K562 (cell line): ENCODE measurements at regions not wholly inside any gene's neighbourhood (a gene's known extent, or its start where the extent isn't known, plus 50 kb on each side); places are given as distances from the start of the nearest gene placed in this dataset.

ENCODE experiments used
- ARID2 ChIP-seq: fragments of 450-650 bp; IDR thresholded peaks from 2 replicates; pipeline ENCODE4 v1.6.1; 2017; ENCODE audit warnings: antibody characterized with exemption, mild to moderate bottlenecking
- RBBP5 ChIP-seq: fragments of 200-600 bp; sonication (generic); IDR thresholded peaks from 2 replicates; pipeline ENCODE4 v1.6.1; 2012; ENCODE audit warnings: borderline replicate concordance, mild to moderate bottlenecking, low read length, control low read depth, inconsistent platforms; ENCODE audit not compliant: insufficient read depth, poor library complexity, severe bottlenecking
- SMARCA4 ChIP-seq: fragments of 450-650 bp; IDR thresholded peaks from 2 replicates; pipeline ENCODE4 v1.6.1; 2016
- YBX1 ChIP-seq: fragments of 450-650 bp; IDR thresholded peaks from 2 replicates; pipeline ENCODE4 v1.7.1; 2016; ENCODE audit warnings: mild to moderate bottlenecking
- ZFP1 ChIP-seq: fragments of 450-650 bp; formaldehyde crosslinking; IDR thresholded peaks from 2 replicates; pipeline ENCODE4 v1.4.0; 2020; ENCODE audit warnings: mild to moderate bottlenecking, mixed read lengths
- ZNF263 ChIP-seq: sonication (generic); formaldehyde crosslinking; IDR thresholded peaks from 2 replicates; pipeline ENCODE4 v1.8.0; 2022; ENCODE audit warnings: mild to moderate bottlenecking, missing genetic modification reagents, borderline replicate concordance
- ZNF318 ChIP-seq, 2 experiments: fragments of 450-650 bp; IDR thresholded peaks; 2 replicates each; pipeline ENCODE4 v1.6.1; 2016; ENCODE audit warnings: mild to moderate bottlenecking in 2 of 2, borderline replicate concordance in 1 of 2, low read depth in 1 of 2, moderate library complexity in 1 of 2

- TF ChIP-seq ZNF318 (IDR thresholded peaks at IDR 0.05; ENCODE audit: borderline replicate concordance in 1 of 2, low read depth in 1 of 2) (no peak), RBBP5 (no peak), YBX1 (no peak), ARID2 (no peak), SMARCA4 (no peak), ZNF263 (CRISPR knock-in tag) (no peak), ZFP1 (CRISPR knock-in tag) (no peak)
Measured at GRCh38 chr6:86456821-86457220, 480.5 kb upstream of the HTR1E start (continued).
